ENCODE measurements at regions not wholly inside any gene's neighbourhood (a gene's known extent, or its start where the extent isn't known, plus 50 kb on each side); places are given as distances from the start of the nearest gene placed in this dataset.

- Histone ChIP-seq H2BK20ac (ENCODE audit: low read depth, low read length, poor library complexity, severe bottlenecking) (no peak overlapping the region), H3K18ac (ENCODE audit: insufficient read length, low read depth, low read length) (no peak overlapping the region), H3K27me3 (ENCODE audit: insufficient read depth, low read length) (no peaks in the 10 kb centered on the region), H4K91ac (ENCODE audit: insufficient read length, low read depth, low read length) (no peak overlapping the region), H3K23me2 (ENCODE audit: insufficient read length, low read depth, low read length, poor library complexity, severe bottlenecking) (no peaks in the 10 kb centered on the region), H3K4me2 (ENCODE audit: insufficient read depth, insufficient read length, low read length) (no peak overlapping the region), H2BK12ac (ENCODE audit: insufficient read length, low read depth, low read length) (no peak overlapping the region), H3K79me2 (ENCODE audit: insufficient read depth, low read length) (no peaks in the 10 kb centered on the region), H3K79me1 (ENCODE audit: insufficient read depth, low read depth, low read length, poor library complexity, severe bottlenecking) (no peaks in the 10 kb centered on the region), H4K8ac (replicated peaks; ENCODE audit: insufficient read length, low read depth, low read length) (no peak overlapping the region), H4K5ac (ENCODE audit: insufficient read length, low read depth, low read length) (no peak overlapping the region), H2BK15ac (ENCODE audit: low read depth, low read length) (no peak overlapping the region), H3K4ac (ENCODE audit: low read depth, low read length) (no peak overlapping the region), H2BK120ac (ENCODE audit: low read depth, low read length, poor library complexity, severe bottlenecking) (no peak overlapping the region), H2AFZ (ENCODE audit: low read length) (no peak overlapping the region), H3K14ac (ENCODE audit: insufficient read depth, low read length) (no peak overlapping the region), H2AK5ac (ENCODE audit: insufficient read length, low read length) (no peak overlapping the region), H3K4me1 (ENCODE audit: insufficient read depth, low read length) (no peaks in the 10 kb centered on the region; the same call in 1 of the 2 replicates), H3K9me3 (ENCODE audit: control insufficient read depth, low read depth, low read length) (no peaks in the 10 kb centered on the region), H3K9ac (ENCODE audit: extremely low read depth, insufficient read length, low read length) (no peak overlapping the region), H3K23ac (ENCODE audit: insufficient read length, low read depth, low read length) (no peak overlapping the region), H4K20me1 (ENCODE audit: control insufficient read depth, insufficient read depth, insufficient read length) (no peaks in the 10 kb centered on the region), H3K56ac (ENCODE audit: insufficient read length, low read depth, low read length) (no peak overlapping the region), H3K27ac (ENCODE audit: insufficient read length, low read depth, low read length) (no peak overlapping the region), H3T11ph (ENCODE audit: low read length) (no peak overlapping the region), H2BK5ac (ENCODE audit: insufficient read length, low read length) (no peak overlapping the region)
- Mint-ChIP-seq H3K4me1 (no peaks in the 10 kb centered on the region), H3K27ac (no peak overlapping the region), H3K4me3 (no peak overlapping the region), H3K27me3 (ENCODE audit: low read depth) (no peaks in the 10 kb centered on the region), H3K36me3 (ENCODE audit: insufficient read depth in 1 of 3, low read depth in 3 of 3) (no peaks in the 10 kb centered on the region; a peak in 1 of 7 replicates), H3K9me3 (no peaks in the 10 kb centered on the region)
- WGBS (ENCODE audit: extremely low coverage, insufficient read length, low lambda C conversion rate), result no CpG with 5 or more reads among the region's 7 CpGs
- DNase-seq, result peak; percentile 41
- TF ChIP-seq CTCF (conservative IDR thresholded peaks at IDR 0.05), result no peak
These were observed 74.5 kb upstream of the MYOCD start for GRCh38 chr17:12591021-12591735.

All from H9 (cell line).